Neural cell (in vitro differentiated cells): ENCODE measurements at regions not wholly inside any gene's neighbourhood (a gene's known extent, or its start where the extent isn't known, plus 50 kb on each side); places are given as distances from the start of the nearest gene placed in this dataset.

Source experiments
- EP300 ChIP-seq: fragments of 450-650 bp; conservative IDR thresholded peaks from 2 replicates; pipeline ENCODE4 v1.6.1; 2014; ENCODE audit warnings: antibody characterized with exemption, mild to moderate bottlenecking, moderate library complexity; ENCODE audit not compliant: poor library complexity, severe bottlenecking
- EZH2 ChIP-seq: fragments of 200-600, 300-800 bp; shearing (Covaris generic), sonication (generic); IDR thresholded peaks from 2 replicates; pipeline ENCODE4 v1.6.1; 2014; ENCODE audit warnings: antibody characterized with exemption, low read length, borderline replicate concordance, mild to moderate bottlenecking; ENCODE audit not compliant: insufficient read depth, poor library complexity, severe bottlenecking
- POLR2AphosphoS5 ChIP-seq: IDR thresholded peaks from 2 replicates; pipeline ENCODE4 v1.6.1; 2012
- RAD21 ChIP-seq: fragments of 450-650 bp; conservative IDR thresholded peaks from 2 replicates; pipeline ENCODE4 v1.6.1; 2014; ENCODE audit warnings: antibody characterized with exemption, mild to moderate bottlenecking, moderate library complexity
- TAF1 ChIP-seq: IDR thresholded peaks from 2 replicates; pipeline ENCODE4 v1.6.1; 2012; ENCODE audit warnings: low read depth
- TF ChIP-seq, protein P1 (sequence below): fragments of 450-650 bp; IDR thresholded peaks from 2 replicates; pipeline ENCODE4 v1.5.1; 2014; ENCODE audit warnings: antibody characterized with exemption, mild to moderate bottlenecking, moderate library complexity; ENCODE audit not compliant: poor library complexity, severe bottlenecking

DNA sequence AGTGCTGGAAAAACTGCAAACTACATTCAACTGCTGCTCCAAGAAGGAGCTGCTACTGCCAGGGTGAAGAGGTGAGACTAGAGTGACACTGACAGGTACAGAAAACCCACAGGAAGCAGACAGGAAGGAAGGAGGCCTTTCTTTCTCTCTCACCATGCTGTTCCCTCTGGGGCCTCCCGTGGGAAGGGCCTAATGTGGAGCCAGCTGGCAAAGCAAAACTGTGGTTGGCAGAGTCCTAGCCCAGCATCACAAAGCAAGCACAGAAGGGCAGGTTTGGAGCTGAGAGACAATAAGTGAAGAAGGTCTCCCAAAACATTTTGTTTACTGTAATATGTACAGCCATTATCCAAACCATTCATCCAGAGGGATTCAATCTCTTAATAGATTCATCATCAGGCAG, 122.5 kb upstream of the MAX start:
- TF ChIP-seq, protein P1, sequence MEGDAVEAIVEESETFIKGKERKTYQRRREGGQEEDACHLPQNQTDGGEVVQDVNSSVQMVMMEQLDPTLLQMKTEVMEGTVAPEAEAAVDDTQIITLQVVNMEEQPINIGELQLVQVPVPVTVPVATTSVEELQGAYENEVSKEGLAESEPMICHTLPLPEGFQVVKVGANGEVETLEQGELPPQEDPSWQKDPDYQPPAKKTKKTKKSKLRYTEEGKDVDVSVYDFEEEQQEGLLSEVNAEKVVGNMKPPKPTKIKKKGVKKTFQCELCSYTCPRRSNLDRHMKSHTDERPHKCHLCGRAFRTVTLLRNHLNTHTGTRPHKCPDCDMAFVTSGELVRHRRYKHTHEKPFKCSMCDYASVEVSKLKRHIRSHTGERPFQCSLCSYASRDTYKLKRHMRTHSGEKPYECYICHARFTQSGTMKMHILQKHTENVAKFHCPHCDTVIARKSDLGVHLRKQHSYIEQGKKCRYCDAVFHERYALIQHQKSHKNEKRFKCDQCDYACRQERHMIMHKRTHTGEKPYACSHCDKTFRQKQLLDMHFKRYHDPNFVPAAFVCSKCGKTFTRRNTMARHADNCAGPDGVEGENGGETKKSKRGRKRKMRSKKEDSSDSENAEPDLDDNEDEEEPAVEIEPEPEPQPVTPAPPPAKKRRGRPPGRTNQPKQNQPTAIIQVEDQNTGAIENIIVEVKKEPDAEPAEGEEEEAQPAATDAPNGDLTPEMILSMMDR, result no peak
- no peak for TF ChIP-seq TAF1
- TF ChIP-seq POLR2AphosphoS5, result no peak
- no peak for TF ChIP-seq RAD21
- TF ChIP-seq EZH2, result no peak
- TF ChIP-seq EP300, result no peak
